ENCODE measurements at regions not wholly inside any gene's neighbourhood (a gene's known extent, or its start where the extent isn't known, plus 50 kb on each side); places are given as distances from the start of the nearest gene placed in this dataset.

DNA sequence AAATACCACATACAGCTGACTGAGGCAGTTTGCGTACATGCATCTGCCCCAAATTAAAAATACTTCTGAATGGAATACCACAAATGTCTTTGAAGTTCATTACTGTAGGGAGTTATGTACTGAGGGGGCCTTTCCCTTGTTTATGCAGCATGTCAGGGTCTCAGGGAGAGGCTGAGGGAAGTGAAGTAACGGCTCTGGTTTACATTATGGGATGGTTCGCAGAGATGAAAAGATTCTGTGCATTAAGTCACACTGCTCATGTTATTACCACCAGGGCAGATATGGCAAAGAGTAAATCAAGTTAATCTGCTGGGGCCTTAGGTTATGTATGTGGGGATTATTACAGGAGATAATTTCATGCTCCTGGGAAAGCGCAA lies 385.9 kb upstream of the RND3 start:
- TF ChIP-seq, protein P1, sequence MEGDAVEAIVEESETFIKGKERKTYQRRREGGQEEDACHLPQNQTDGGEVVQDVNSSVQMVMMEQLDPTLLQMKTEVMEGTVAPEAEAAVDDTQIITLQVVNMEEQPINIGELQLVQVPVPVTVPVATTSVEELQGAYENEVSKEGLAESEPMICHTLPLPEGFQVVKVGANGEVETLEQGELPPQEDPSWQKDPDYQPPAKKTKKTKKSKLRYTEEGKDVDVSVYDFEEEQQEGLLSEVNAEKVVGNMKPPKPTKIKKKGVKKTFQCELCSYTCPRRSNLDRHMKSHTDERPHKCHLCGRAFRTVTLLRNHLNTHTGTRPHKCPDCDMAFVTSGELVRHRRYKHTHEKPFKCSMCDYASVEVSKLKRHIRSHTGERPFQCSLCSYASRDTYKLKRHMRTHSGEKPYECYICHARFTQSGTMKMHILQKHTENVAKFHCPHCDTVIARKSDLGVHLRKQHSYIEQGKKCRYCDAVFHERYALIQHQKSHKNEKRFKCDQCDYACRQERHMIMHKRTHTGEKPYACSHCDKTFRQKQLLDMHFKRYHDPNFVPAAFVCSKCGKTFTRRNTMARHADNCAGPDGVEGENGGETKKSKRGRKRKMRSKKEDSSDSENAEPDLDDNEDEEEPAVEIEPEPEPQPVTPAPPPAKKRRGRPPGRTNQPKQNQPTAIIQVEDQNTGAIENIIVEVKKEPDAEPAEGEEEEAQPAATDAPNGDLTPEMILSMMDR (IDR thresholded peaks at IDR 0.05), result no peak
- TF ChIP-seq POLR2AphosphoS5 (IDR thresholded peaks at IDR 0.05; ENCODE audit: low read depth, low read length), result no peak
